ENCODE measurements at regions not wholly inside any gene's neighbourhood (a gene's known extent, or its start where the extent isn't known, plus 50 kb on each side); places are given as distances from the start of the nearest gene placed in this dataset.

DNA sequence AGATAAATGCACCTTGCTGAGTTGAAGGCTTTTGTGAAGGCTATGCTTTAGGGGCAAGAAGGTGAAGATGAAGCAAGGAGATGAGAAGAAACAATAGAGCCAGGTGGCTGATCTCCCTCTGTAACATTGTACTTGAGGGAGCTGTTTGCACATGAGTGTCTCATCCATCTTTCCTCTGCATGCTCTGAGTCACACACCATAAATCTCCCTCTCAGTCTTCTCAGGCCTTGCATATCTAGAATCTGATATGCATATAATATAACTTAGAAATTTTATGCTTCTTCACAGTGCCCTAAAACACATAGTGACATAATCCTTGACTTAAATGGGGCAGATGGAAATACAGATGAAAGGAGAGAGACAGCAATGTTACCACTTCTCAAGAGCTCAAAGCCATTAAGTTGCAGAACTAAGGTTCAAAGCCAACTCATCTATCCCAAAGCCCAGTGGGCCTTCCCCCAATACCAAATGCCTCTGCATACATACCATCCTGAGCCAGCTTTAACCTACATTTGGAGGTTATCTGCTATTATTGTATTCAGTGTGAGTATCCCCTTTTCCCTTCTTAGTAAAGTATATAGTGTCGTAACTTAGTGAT lies 62.4 kb upstream of the STXBP5 start:
- TF ChIP-seq, protein P1, sequence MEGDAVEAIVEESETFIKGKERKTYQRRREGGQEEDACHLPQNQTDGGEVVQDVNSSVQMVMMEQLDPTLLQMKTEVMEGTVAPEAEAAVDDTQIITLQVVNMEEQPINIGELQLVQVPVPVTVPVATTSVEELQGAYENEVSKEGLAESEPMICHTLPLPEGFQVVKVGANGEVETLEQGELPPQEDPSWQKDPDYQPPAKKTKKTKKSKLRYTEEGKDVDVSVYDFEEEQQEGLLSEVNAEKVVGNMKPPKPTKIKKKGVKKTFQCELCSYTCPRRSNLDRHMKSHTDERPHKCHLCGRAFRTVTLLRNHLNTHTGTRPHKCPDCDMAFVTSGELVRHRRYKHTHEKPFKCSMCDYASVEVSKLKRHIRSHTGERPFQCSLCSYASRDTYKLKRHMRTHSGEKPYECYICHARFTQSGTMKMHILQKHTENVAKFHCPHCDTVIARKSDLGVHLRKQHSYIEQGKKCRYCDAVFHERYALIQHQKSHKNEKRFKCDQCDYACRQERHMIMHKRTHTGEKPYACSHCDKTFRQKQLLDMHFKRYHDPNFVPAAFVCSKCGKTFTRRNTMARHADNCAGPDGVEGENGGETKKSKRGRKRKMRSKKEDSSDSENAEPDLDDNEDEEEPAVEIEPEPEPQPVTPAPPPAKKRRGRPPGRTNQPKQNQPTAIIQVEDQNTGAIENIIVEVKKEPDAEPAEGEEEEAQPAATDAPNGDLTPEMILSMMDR (conservative IDR thresholded peaks at IDR 0.05), result no peak
- no peak for TF ChIP-seq EZH2 (IDR thresholded peaks at IDR 0.05; ENCODE audit: low read depth)
